ENCODE measurements at regions not wholly inside any gene's neighbourhood (a gene's known extent, or its start where the extent isn't known, plus 50 kb on each side); places are given as distances from the start of the nearest gene placed in this dataset.
"Not testable (repeated sequence)": the region's sequence is repeated elsewhere in the genome, so short reads cannot be mapped to it uniquely, and the experiment has no call there.

GRCh38 chr5:7170785-7171184 lies 225.2 kb upstream of the ADCY2 start:
- TF ChIP-seq CTCF, POLR2A (IDR thresholded peaks at IDR 0.05): not testable (repeated sequence)
